RWPE2 (cell line): ENCODE measurements at regions not wholly inside any gene's neighbourhood (a gene's known extent, or its start where the extent isn't known, plus 50 kb on each side); places are given as distances from the start of the nearest gene placed in this dataset.

Experiments
- ATAC-seq: fragments of 200-7000 bp; cut with Tn5 transposase; 3 replicates; pipeline ENCODE4 v1.9.1; 2021; ENCODE audit warnings: low read depth
- DNase-seq: peaks from one replicate; pipeline ENCODE4 v3.0.0-alpha.2; 2020; ENCODE audit warnings: low spot score
- H3K27ac ChIP-seq: fragments of 450-650 bp; 2 replicates; pipeline ENCODE4 v1.5.1; 2017; ENCODE audit warnings: mild to moderate bottlenecking; ENCODE audit not compliant: poor library complexity, severe bottlenecking
- H3K27me3 ChIP-seq: fragments of 250-450 bp; sonication (Bioruptor Pico); 2 replicates; pipeline ENCODE4 v1.5.1; 2021; ENCODE audit warnings: mild to moderate bottlenecking, moderate library complexity; ENCODE audit not compliant: insufficient read depth, poor library complexity, severe bottlenecking
- H3K36me3 ChIP-seq: fragments of 250-450 bp; sonication (Bioruptor Pico); 2 replicates; pipeline ENCODE4 v1.5.1; 2020; ENCODE audit warnings: low read depth, mild to moderate bottlenecking, moderate library complexity
- H3K4me1 ChIP-seq: fragments of 250-450 bp; sonication (Bioruptor Pico); 2 replicates; pipeline ENCODE4 v1.5.1; 2021; ENCODE audit warnings: mild to moderate bottlenecking, moderate library complexity; ENCODE audit not compliant: insufficient read depth, poor library complexity, severe bottlenecking
- H3K4me3 ChIP-seq: fragments of 250-450 bp; sonication (Bioruptor Pico); 2 replicates; pipeline ENCODE4 v1.5.1; 2021; ENCODE audit warnings: mild to moderate bottlenecking, moderate library complexity; ENCODE audit not compliant: severe bottlenecking
- H3K9me3 ChIP-seq: fragments of 250-450 bp; sonication (Bioruptor Pico); 2 replicates; pipeline ENCODE4 v1.5.1; 2021; ENCODE audit warnings: mild to moderate bottlenecking, moderate library complexity; ENCODE audit not compliant: severe bottlenecking
- TF ChIP-seq, protein P1 (sequence below): fragments of 450-650 bp; IDR thresholded peaks from one replicate; pipeline ENCODE4 v1.5.1; 2017; ENCODE audit warnings: mild to moderate bottlenecking, moderate library complexity; ENCODE audit not compliant: poor library complexity, severe bottlenecking

DNA sequence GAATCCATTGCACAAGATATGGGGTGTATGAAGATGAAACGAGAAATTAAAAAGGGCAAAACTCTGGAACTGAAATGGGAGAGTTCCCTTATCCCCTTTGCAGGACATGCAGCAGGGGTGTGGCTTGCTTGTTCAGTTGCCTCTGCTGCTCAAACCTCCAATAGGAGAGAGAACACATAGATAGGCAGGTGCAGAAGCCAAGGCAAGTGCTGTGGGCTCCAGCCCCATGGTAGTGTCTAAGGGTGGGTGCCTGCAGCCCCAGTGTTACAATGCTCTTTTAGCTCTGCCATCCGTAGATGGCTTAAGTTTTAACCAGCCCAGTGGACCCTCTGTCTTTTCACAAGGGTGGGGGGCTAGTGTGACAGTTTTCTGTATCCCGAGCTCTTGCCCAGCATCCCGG lies 69.7 kb downstream of the CMAS start:
- H3K4me3 ChIP-seq, result no peak overlapping the region

DNA sequence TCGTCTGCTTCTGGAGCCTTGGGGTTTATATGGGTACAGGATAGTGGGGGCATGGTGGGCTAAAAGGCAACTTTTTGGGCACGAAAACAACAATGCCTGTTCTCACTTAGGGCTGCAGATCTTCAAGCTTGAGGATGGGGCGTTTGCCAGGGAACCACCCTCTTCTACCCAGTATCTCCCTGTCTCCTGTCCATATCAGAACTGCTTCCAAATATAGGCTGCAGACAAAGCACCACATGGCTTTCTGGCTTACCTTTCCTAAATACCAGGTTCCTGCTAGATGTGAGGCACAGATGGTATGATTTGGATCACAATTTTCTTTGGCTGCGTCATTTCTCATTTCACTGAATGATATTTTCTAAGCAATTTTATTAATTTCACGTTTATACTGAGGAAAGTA lies 70.4 kb downstream of the CMAS start:
- TF ChIP-seq, protein P1, sequence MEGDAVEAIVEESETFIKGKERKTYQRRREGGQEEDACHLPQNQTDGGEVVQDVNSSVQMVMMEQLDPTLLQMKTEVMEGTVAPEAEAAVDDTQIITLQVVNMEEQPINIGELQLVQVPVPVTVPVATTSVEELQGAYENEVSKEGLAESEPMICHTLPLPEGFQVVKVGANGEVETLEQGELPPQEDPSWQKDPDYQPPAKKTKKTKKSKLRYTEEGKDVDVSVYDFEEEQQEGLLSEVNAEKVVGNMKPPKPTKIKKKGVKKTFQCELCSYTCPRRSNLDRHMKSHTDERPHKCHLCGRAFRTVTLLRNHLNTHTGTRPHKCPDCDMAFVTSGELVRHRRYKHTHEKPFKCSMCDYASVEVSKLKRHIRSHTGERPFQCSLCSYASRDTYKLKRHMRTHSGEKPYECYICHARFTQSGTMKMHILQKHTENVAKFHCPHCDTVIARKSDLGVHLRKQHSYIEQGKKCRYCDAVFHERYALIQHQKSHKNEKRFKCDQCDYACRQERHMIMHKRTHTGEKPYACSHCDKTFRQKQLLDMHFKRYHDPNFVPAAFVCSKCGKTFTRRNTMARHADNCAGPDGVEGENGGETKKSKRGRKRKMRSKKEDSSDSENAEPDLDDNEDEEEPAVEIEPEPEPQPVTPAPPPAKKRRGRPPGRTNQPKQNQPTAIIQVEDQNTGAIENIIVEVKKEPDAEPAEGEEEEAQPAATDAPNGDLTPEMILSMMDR, result no peak
- H3K4me1 ChIP-seq, result no peaks in the 10 kb centered on the region
- no peak overlapping the region for H3K27ac ChIP-seq
- no peak for DNase-seq
- no peaks in the 10 kb centered on the region for H3K36me3 ChIP-seq
- H3K4me3 ChIP-seq, result no peak overlapping the region
- no peak for ATAC-seq
- H3K9me3 ChIP-seq, result no peaks in the 10 kb centered on the region
- no peaks in the 10 kb centered on the region for H3K27me3 ChIP-seq

More for the DNA sequence above, 69.7 kb downstream of the CMAS start:
- no peaks in the 10 kb centered on the region for H3K9me3 ChIP-seq
- H3K27ac ChIP-seq, result no peak overlapping the region
- no peaks in the 10 kb centered on the region for H3K36me3 ChIP-seq
- ATAC-seq (no peak), DNase-seq (no peak)
- TF ChIP-seq, protein P1, result no peak
- H3K27me3 ChIP-seq, result no peaks in the 10 kb centered on the region
- H3K4me1 ChIP-seq, result no peaks in the 10 kb centered on the region

DNA sequence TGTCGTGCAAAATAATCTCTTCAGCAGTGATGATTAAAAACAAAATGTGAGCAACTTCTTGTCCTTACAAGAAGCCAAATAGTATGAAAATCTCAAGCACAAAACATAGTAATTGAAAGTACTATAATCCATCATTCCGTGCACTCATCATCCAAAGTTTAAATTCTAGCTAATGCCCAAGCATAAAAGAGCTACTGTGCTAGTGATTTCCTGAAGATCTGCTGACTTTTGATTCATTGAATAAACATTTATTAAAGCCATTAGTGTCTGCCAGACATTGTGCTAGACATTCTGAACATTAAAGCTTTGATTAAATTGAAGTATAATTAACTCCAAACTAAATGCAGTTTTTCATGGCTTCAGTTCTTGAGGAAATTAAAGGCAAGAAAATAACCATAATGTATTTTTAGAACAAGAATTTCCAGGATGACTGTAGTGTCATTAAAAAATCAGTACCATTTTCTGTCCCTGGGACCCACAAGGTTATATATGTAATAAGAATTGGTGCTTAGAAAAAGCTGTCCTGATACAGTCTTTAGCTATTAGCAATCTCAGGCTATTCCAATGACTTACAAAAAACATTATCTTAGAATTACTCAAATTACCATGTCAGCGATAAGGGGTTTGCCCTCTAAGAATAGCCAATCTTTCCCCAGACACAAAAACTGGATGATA lies 71.7 kb downstream of the CMAS start:
- Histone ChIP-seq H3K27ac (no peak overlapping the region), H3K9me3 (no peaks in the 10 kb centered on the region), H3K27me3 (no peaks in the 10 kb centered on the region), H3K36me3 (no peaks in the 10 kb centered on the region), H3K4me1 (no peaks in the 10 kb centered on the region), H3K4me3 (no peak overlapping the region)
- ATAC-seq (no peak), DNase-seq (no peak)
- TF ChIP-seq, protein P1, result no peak

DNA sequence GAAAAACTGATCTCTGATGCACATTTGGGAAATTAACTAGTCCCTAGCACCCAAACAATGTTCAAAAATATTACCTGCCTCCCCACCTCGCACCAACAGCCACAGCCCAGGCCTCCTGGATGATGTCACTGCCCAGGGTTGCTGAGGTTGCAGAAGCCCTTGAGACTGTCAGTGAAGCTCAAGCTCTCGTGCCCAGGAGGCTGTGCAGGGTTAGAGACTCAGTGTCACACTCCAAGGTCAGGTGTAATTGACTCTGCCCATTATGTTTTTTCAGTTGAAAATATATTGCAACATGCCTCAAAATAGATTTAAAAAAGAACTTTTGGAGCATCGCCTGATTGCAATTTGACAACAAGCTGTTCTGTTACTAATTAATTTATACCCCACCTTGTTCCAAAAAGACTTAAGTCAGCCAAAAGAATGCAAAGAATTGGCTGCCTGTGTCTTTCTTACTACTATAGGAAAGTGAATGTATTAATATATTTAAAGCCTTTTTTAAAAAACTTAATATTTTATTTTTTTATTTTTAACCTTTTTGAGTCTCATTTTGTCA lies 72.3 kb downstream of the CMAS start:
- DNase-seq (no peak), ATAC-seq (no peak)
- no peak overlapping the region for H3K27ac ChIP-seq
- TF ChIP-seq, protein P1, result no peak
- H3K27me3 ChIP-seq, result no peaks in the 10 kb centered on the region
- H3K36me3 ChIP-seq, result no peaks in the 10 kb centered on the region
- no peak overlapping the region for H3K4me3 ChIP-seq
- H3K4me1 ChIP-seq, result no peaks in the 10 kb centered on the region
- no peaks in the 10 kb centered on the region for H3K9me3 ChIP-seq

DNA sequence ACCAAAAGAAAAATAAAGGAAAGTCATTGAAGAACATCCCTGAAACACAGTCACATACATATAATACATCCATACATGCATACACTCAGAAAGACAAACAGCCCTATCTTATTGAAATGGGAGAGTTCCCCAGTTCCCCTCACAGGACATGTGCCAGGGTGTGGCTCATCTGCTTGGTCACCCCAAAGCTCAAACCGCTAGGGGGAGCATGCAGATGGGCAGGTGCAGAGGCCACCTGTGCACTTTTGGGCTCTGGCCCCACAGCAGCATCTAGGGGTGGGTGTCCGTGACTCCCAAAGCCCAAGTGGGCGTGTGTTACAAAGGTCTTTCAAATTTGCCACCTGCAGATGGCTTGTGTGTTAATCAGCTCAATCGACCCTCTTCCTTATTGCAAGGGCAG lies 75.2 kb downstream of the CMAS start:
- H3K4me1 ChIP-seq, result no peaks in the 10 kb centered on the region
- H3K27me3 ChIP-seq, result no peaks in the 10 kb centered on the region
- DNase-seq (no peak), ATAC-seq (no peak)
- TF ChIP-seq, protein P1, result peak; percentile 20
- H3K27ac ChIP-seq, result no peak overlapping the region
- no peaks in the 10 kb centered on the region for H3K36me3 ChIP-seq
- no peaks in the 10 kb centered on the region for H3K9me3 ChIP-seq
- H3K4me3 ChIP-seq, result no peak overlapping the region
